Renal cortical epithelial cell (primary cell): ENCODE measurements at regions not wholly inside any gene's neighbourhood (a gene's known extent, or its start where the extent isn't known, plus 50 kb on each side); places are given as distances from the start of the nearest gene placed in this dataset.

Experiments used
- DNase-seq: peaks from one replicate; pipeline ENCODE4 v3.0.0-alpha.2; 2011; ENCODE audit warnings: low read depth

DNA sequence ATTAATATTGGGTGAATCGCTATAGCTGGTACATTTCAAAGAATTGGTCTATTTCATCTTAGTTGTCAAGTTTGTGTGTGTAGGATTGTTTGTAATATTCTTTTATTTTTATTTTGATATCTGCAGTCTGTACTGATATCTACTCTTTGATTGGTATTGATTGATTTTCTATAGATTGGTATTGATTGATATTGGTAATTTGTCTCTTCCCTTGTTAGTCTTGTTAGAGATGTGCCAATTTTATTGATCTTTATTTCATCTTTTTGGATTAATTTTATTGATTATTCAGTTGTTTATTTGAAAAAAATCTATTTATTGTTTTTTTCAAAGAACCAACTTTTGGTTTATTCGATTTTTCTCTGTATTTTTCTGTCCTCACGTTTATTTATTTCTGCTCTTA lies 61.4 kb downstream of the TM2D3 start:
- no peak for DNase-seq

DNA sequence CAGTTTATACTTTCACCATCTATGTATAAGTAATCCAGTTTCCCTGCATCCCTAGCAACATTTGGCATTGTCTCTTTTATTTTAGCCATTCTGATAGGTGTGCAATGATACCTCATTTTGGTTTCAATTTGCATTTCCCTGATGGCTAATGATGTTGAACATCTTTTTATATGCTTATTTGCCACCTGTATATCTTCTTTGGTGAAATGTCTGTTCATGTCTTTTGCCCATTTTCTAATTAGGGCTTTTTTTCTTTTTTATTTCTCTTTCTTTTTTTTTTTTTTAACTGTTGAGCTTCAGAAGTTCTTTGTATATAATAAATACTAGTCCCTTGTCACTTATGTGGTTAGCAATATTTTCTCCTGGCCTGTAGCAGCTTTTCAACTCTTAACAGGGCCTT lies 68.9 kb downstream of the TM2D3 start:
- DNase-seq, result no peak

DNA sequence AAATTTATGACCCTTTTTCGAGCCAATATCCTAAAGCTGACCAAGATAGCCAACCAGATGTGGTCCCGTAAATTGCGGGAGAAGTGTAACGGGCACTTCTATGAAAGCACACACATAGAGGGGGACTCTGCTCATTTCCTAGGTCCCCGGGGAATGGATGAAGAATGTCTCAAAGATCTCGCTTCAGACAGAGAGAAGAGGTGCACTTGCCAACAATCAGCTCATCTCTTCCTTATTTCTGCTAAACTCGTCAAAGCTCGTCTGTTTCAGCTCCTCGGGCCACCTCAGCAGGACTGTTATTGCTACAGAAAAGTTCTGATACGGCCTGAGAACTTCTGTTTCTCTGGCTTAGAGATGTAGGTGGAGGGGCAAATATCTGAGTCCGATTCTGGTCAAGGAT lies 71.8 kb downstream of the TM2D3 start:
- DNase-seq, result no peak

GRCh38 chr15:101579631-101580163 lies 72.5 kb downstream of the TM2D3 start:
- peak; percentile 96 for DNase-seq

DNA sequence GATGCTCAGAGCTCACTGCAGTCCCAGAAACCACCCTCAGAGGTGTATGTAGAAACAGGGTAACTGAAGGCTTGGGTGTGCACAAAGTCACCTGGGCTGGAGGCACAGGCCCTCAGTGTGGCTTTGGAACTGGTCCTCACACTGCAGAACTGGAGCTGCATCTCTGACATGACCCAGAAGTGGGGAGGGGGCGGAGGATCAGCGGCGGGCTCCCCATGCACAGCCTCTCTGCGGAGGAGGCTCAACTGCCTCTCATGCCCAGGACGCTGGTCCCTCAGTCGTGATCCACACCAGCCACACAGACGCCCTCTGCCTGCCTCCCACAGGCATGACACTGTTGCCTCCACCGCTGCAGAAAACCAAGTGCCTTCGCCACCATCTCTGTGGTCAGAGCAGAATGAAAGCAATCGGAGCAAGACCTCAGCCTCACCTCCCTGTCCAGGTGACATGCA lies 73.7 kb downstream of the TM2D3 start:
- peak; percentile 26 for DNase-seq

DNA sequence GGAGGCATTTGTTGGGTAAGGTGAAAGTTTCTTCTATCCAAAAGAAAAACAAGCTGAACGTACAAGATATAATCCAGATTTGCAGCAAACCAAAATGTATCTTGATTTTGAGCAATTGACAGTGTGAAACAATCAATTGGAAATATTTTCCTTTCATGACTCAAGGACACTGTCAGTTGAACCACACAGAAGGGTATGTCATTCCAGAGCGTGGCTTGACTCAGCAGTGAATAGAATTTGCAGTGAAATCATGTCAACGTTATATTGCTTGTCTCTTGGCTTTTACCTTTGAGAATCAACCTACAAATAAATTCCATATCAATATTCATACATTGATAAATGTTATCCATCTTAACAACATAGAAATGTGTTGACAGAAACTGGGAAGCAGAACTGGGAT lies 78.2 kb downstream of the TM2D3 start:
- DNase-seq, result no peak

- DNase-seq, result no peak
Observed at GRCh38 chr15:101570241-101570640, 80.7 kb upstream of the PCSK6 start.

DNA sequence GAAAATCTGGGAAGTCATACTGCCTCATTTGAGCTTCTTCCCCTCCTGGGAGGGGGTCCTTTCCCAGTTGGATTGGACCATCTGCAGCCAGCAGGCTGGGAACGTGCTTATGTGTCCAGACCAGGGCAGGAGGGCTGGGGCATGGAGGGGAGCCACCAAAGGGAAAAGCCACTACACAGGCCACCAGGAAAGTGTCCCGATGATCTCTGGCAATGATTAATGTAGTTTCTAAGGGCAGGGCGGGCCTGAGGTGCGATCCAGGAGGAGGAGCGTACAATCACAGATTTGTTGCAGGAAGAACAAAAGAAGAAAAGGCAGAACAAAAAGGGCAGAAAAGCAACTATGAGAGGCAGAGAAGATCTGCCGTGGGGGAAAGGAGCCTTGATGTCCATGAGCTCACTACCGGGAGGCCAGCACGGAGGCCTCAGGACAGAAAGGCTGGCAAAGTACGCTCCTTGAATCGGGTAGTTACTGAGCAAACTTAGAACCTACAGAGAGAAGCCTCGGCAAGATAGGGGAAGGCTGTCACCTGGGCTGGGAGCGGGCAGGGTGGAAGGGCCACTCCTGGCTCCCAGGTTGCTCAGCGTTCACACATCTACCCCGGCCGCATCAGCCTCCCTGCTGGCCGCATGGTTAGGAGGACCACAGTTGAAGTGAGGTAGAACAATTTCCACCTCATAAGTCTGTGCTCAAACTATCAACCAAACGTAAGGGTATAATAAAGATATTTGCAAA lies 79.5 kb upstream of the PCSK6 start:
- DNase-seq, result no peak

DNA sequence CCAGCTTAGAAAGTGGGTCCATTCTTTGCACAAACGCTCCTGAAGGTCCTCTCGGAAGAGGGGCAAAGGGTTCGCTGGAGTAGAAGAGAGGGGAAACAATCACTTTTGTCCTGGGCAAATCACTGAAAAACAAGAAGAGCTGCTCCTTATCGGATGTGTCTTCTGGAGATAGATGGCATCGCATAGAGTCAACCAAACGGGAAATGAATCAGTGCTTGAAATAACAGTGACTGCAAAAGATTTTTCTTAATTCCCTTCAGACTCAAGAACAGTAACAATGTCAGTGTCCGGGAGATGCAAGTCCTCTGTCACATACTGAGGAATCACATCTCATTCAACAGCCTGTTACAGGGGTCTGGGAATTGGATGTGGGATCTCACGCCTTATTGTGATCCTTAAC lies 78.8 kb upstream of the PCSK6 start:
- no peak for DNase-seq

DNA sequence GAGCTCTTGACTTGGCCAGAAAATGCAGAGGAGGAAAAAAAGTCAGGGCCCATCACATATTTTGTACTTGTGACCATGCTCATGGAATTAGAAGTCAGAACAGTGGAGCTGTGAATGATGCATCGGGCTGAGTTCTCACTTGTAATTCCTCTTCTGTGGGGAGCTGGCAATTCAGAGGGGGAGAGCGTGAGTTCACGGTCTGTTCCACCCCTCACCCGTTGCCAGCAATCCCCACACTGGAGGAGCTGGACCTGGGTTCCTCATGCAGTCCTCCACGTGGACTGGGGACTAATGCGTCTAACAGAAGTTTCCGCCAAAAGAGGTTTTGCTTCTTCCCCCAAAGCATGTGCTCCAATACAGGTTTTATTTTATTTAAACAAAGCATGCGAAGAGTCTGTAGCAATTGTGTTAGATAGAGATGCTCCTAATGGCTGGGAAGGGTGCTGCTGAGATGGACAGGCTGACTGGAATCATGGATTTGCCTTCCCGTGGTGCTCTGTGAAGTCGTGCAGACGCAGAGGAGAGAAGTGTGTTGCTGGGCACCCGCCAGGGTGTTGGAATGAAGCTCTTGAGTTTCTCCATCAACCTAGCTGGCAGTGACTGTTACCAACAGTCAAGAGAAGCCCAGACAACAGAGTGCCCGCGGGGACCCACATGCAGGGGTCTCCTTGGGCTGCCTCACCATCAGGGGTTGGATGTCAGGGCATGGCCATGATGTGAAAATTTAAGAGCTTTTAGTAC lies 77.4 kb upstream of the PCSK6 start:
- DNase-seq, result no peak

- no peak for DNase-seq
Observed at GRCh38 chr15:101565377-101565776, 75.9 kb upstream of the PCSK6 start.

- no peak for DNase-seq
Observed at GRCh38 chr15:101563176-101563796, 73.8 kb upstream of the PCSK6 start.

GRCh38 chr15:101562428-101563059 lies 73.0 kb upstream of the PCSK6 start:
- DNase-seq, result no peak

GRCh38 chr15:101561584-101561906 lies 72.0 kb upstream of the PCSK6 start:
- DNase-seq, result no peak

DNA sequence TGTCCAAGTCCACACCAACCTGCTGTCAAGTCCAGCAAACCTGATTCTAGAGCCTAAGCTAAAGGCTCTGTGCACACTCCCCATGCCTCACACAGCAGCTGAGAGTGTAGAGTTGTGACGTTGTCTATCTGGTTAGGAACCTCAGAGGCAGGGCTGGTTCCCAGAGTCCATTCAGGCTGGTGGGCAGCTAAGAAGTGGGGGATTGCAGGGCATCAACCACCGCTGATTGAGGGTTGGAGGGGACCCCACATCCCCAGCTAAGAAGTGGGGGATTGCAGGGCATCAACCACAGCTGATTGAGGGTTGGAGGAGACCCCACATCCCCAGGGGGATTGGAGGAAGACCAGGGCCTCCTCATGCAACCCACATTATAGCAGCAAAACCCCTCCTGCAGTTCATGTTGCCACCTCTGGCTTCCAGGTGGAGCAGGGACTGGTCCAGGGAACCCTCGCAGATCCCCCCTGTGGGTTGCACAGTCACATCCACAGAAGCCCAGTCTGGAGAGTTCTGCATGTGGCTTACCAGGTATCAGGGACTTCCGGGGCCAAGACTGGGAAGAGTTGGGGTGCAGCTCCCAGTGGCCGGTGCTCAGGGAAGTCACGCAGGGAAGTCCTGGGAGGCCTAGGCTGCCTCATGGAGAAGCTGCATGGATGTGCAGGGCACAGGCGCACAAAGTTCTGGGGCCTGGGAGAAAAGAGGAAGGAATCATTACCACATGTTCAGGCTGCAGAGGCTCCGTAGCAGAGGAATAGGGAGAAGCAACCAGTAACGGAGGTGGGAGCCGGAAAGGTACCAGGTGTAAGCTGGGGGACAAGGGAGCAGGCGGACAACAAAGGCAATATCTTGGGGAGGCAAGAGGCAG lies 71.4 kb upstream of the PCSK6 start:
- no peak for DNase-seq

- no peak for DNase-seq
Observed at GRCh38 chr15:101559952-101560351, 70.4 kb upstream of the PCSK6 start.

DNA sequence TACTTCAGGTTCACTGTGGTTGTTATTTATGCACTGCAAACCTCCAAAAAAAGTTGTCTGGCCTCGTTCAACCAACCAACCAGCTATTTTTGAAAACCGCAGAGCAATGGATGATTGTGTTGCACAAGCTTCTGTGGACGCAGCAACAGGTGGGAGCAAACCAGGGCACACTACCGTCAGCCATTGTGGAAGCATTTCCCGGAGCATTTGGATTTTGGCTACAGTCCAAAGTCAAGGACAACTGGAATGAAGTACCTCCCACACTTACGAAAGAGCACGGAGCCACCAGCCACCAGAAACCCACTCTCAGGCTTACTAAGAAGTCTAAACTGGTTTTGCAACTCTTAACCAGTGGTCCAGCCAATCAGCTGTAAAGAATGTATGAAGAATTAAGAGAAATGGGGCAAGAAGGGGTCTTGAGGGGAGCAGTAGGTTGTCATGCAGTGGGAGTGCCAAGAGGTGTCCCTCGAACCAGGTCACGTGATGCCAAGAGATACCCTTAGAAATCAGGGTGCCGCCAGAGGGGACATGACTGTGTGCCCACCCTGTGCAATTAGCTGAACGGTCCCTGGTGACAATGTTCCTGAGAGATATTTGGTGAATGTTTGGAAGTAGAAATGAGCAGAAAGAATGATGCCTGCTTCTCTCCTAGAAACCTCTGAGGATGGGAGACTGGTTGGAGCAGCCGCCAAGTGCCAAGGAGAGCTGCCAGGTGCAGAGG lies 68.9 kb upstream of the PCSK6 start:
- peak; percentile 80 for DNase-seq

DNA sequence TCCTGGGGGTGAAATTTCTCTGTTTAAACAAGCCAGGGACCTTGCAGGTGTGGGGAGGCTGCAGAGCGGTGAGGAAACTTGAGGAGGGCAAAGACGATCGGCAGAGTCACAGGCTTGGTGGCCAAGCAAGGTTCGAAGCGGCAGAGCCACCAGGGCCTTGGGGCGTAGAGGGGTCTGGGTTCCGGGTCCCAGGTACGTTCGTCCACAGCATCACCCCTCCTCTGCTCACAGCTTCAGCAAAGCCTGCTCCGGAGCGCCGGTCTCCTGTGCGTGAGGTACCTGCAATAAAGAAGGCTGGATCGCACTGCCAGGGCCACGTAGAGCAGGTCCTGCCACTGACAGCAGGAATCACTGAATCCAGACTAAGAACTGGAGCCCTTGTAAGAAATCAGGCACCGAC lies 66.8 kb upstream of the PCSK6 start:
- DNase-seq, result no peak

DNA sequence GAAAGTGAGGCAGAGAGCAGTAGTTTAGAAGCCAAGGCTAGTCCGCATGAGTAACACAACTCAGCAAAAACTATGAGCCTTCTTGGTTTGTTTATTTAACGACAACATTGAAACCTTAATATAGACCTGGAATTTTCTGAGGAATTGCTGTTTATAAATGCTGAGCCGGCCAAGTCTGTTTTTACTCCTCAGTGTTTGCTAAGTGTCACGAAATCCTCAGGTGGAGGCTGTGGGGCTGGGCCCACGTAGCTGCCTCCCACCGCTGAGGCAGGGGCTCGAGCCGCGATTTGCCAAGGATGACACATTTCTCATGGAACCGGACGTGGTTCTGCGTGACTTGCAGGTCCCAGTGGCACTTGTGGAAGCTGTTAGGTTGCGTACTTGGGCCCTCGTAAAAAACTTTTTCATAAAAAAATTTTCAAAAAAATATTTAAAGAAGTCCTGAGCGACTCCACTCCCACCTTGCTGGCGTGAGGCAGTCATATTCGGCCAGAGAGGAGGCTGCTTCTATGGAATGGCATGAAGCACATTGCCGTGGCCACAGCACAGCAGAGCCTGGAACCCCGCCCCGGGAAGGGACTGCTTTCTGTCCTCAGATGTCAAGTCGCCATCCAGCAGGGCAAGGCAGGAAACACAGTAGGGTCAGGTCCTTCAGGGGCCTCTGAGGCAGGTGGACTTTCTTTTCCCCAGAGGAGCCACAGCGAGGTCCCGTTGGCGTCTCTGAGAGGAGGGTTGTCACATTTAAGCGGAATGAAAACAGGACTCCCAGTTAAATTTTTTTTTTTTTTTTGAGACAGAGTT lies 64.8 kb upstream of the PCSK6 start:
- DNase-seq, result no peak
